ENCODE measurements at regions not wholly inside any gene's neighbourhood (a gene's known extent, or its start where the extent isn't known, plus 50 kb on each side); places are given as distances from the start of the nearest gene placed in this dataset.

DNA sequence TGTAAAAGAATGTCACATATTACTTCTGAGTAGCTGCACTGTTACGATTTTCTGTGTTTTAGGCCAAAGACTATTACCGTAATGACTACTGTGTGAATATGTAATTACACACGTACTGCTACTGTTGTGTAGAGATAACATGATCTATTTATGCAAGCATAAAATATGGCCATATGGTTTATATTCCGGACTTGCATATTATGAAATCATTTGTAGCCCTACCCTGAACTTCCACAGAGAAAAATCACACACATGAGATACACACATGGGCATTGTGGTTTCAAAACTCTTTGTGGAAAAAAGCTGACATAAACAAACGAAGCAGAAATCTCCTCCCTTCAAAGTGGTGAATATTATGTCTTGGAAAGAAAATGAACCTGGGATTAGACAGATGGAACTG, 373.0 kb upstream of the ADAMTS5 start:
- TF ChIP-seq CTCF (conservative IDR thresholded peaks at IDR 0.05; ENCODE audit: low read length) (no peak), EZH2phosphoT487 (IDR thresholded peaks at IDR 0.05; ENCODE audit: borderline replicate concordance) (no peak)

Data from Loucy (cell line).